Spleen (tissue), 7 donors: ENCODE measurements at regions not wholly inside any gene's neighbourhood (a gene's known extent, or its start where the extent isn't known, plus 50 kb on each side); places are given as distances from the start of the nearest gene placed in this dataset.

Experiments used
- CTCF ChIP-seq, 11 experiments: fragments of 200-600 bp in 7 of 11; fragments of 450-650 bp in 4 of 11; sonication (generic) in 4 of 11; IDR thresholded peaks in 8 of 11; conservative IDR thresholded peaks in 3 of 11; 1 replicate in 7 of 11; 2 replicates in 4 of 11; pipeline versions ENCODE4 v1.4.0 to v1.8.0; 2016 to 2021; ENCODE audit warnings: antibody characterized with exemption in 11 of 11, inconsistent platforms in 4 of 11, mild to moderate bottlenecking in 1 of 11
- POLR2A ChIP-seq, 3 donors: fragments of 450-650 bp; IDR thresholded peaks; one replicate each; pipeline ENCODE4 v1.5.1; 2017; ENCODE audit warnings: antibody characterized with exemption in 3 of 3, mild to moderate bottlenecking in 1 of 3
- donor health status: DM: no; HTN: no; CAD: no; lungs with moderate emphysema.
- donor health status: DM: no; HTN: no; CAD: no.
- donor health status: DM: no; HTN: no; CAD: no.

GRCh38 chr2:106606652-106607051 lies 119.5 kb downstream of the CD8B2 start:
- TF ChIP-seq CTCF (IDR thresholded peaks at IDR 0.05 in 8 of 11, conservative IDR thresholded peaks at IDR 0.05 in 3 of 11) (no peak), POLR2A (IDR thresholded peaks at IDR 0.05) (no peak)
